Mucosa of stomach (tissue), 1 donor: ENCODE measurements at regions not wholly inside any gene's neighbourhood (a gene's known extent, or its start where the extent isn't known, plus 50 kb on each side); places are given as distances from the start of the nearest gene placed in this dataset.
"Not testable (repeated sequence)": the region's sequence is repeated elsewhere in the genome, so short reads cannot be mapped to it uniquely, and the experiment has no call there.

ENCODE experiments used
- H3K27me3 ChIP-seq: one replicate; pipeline ENCODE4 v1.7.0; 2013; ENCODE audit warnings: mild to moderate bottlenecking, low read length; ENCODE audit not compliant: control insufficient read depth, insufficient read depth
- H3K36me3 ChIP-seq: one replicate; pipeline ENCODE4 v1.7.0; 2013; ENCODE audit warnings: low read length; ENCODE audit not compliant: control insufficient read depth, insufficient read depth
- H3K4me1 ChIP-seq: one replicate; pipeline ENCODE4 v1.7.0; 2013; ENCODE audit warnings: mild to moderate bottlenecking, low read length; ENCODE audit not compliant: control insufficient read depth, insufficient read depth
- H3K4me3 ChIP-seq: one replicate; pipeline ENCODE4 v1.7.0; 2013; ENCODE audit warnings: low read length
- H3K9ac ChIP-seq: one replicate; pipeline ENCODE4 v1.7.0; 2013; ENCODE audit warnings: mild to moderate bottlenecking, low read length, moderate library complexity
- H3K9me3 ChIP-seq: one replicate; pipeline ENCODE4 v1.7.0; 2013; ENCODE audit warnings: mild to moderate bottlenecking, low read length, moderate library complexity; ENCODE audit not compliant: control insufficient read depth
- donor health status: Pancreatic carcinoma.

GRCh38 chr20:41697861-41698559 is 79.8 kb upstream of the CHD6 start:
- Histone ChIP-seq H3K4me1 (peaks cover 10% of the 10 kb centered on the region), H3K9ac (no peak overlapping the region), H3K9me3 (no peaks in the 10 kb centered on the region), H3K27me3 (no peaks in the 10 kb centered on the region), H3K36me3 (no peaks in the 10 kb centered on the region), H3K4me3 (no peak overlapping the region)

- Histone ChIP-seq H3K36me3 (no peaks in the 10 kb centered on the region), H3K4me3 (no peak overlapping the region), H3K9me3 (no peaks in the 10 kb centered on the region), H3K9ac (no peak overlapping the region), H3K4me1 (peaks cover 10% of the 10 kb centered on the region), H3K27me3 (no peaks in the 10 kb centered on the region)
Observed at GRCh38 chr20:41696428-41696827, 78.3 kb upstream of the CHD6 start.

GRCh38 chr20:41694796-41695195 is 76.6 kb upstream of the CHD6 start:
- H3K4me3 ChIP-seq: no peak overlapping the region
- H3K9me3 ChIP-seq: no peaks in the 10 kb centered on the region
- no peaks in the 10 kb centered on the region for H3K27me3 ChIP-seq
- H3K4me1 ChIP-seq: peaks cover 10% of the 10 kb centered on the region
- no peaks in the 10 kb centered on the region for H3K36me3 ChIP-seq
- H3K9ac ChIP-seq: peak overlapping the region; percentile 14

GRCh38 chr20:41693136-41693979 is 75.2 kb upstream of the CHD6 start:
- H3K27me3 ChIP-seq: no peaks in the 10 kb centered on the region
- H3K9ac ChIP-seq: peak overlapping the region; percentile 80
- peak overlapping the region; percentile 83 for H3K4me3 ChIP-seq
- H3K36me3 ChIP-seq: no peaks in the 10 kb centered on the region
- peaks cover 10% of the 10 kb centered on the region for H3K4me1 ChIP-seq
- no peaks in the 10 kb centered on the region for H3K9me3 ChIP-seq

GRCh38 chr20:41692479-41693135 is 74.4 kb upstream of the CHD6 start:
- Histone ChIP-seq H3K4me3 (peak overlapping the region; percentile 83), H3K36me3 (no peaks in the 10 kb centered on the region), H3K9ac (peak overlapping the region; percentile 80), H3K4me1 (peaks cover 10% of the 10 kb centered on the region), H3K9me3 (no peaks in the 10 kb centered on the region), H3K27me3 (no peaks in the 10 kb centered on the region)

- Histone ChIP-seq H3K27me3 (peaks cover 4% of the 10 kb centered on the region), H3K36me3 (no peaks in the 10 kb centered on the region), H3K4me1 (peaks cover 5% of the 10 kb centered on the region), H3K9ac (no peak overlapping the region), H3K9me3 (no peaks in the 10 kb centered on the region), H3K4me3 (no peak overlapping the region)
Observed at GRCh38 chr20:41691443-41691842, 73.3 kb upstream of the CHD6 start.

- Histone ChIP-seq H3K9ac (no peak overlapping the region), H3K4me1 (peaks cover 4% of the 10 kb centered on the region), H3K36me3 (no peaks in the 10 kb centered on the region), H3K4me3 (no peak overlapping the region), H3K27me3 (peaks cover 4% of the 10 kb centered on the region), H3K9me3 (no peaks in the 10 kb centered on the region)
Observed at GRCh38 chr20:41690702-41691101, 72.5 kb upstream of the CHD6 start.

GRCh38 chr20:41686961-41687360 is 68.8 kb upstream of the CHD6 start:
- Histone ChIP-seq H3K4me3 (no peak overlapping the region), H3K4me1 (no peaks in the 10 kb centered on the region), H3K36me3 (no peaks in the 10 kb centered on the region), H3K27me3 (peaks cover 4% of the 10 kb centered on the region), H3K9me3 (no peaks in the 10 kb centered on the region), H3K9ac (no peak overlapping the region)

- not testable (repeated sequence) for H3K9me3 ChIP-seq, H3K4me1 ChIP-seq, H3K9ac ChIP-seq, H3K27me3 ChIP-seq, H3K4me3 ChIP-seq, H3K36me3 ChIP-seq
Observed at GRCh38 chr20:41685145-41685544, 67.0 kb upstream of the CHD6 start.

- H3K27me3 ChIP-seq: no peaks in the 10 kb centered on the region
- no peaks in the 10 kb centered on the region for H3K4me1 ChIP-seq
- H3K9ac ChIP-seq: no peak overlapping the region
- no peaks in the 10 kb centered on the region for H3K9me3 ChIP-seq
- H3K4me3 ChIP-seq: no peak overlapping the region
- no peaks in the 10 kb centered on the region for H3K36me3 ChIP-seq
Observed at GRCh38 chr20:41678799-41679198, 60.6 kb upstream of the CHD6 start.

- Histone ChIP-seq H3K27me3 (no peaks in the 10 kb centered on the region), H3K9ac (no peak overlapping the region), H3K36me3 (no peaks in the 10 kb centered on the region), H3K4me3 (no peak overlapping the region), H3K9me3 (no peaks in the 10 kb centered on the region), H3K4me1 (no peaks in the 10 kb centered on the region)
Observed at GRCh38 chr20:41672282-41672681, 54.1 kb upstream of the CHD6 start.

GRCh38 chr20:41671143-41671542 is 53.0 kb upstream of the CHD6 start:
- H3K27me3 ChIP-seq: no peaks in the 10 kb centered on the region
- no peaks in the 10 kb centered on the region for H3K9me3 ChIP-seq
- no peaks in the 10 kb centered on the region for H3K4me1 ChIP-seq
- H3K4me3 ChIP-seq: no peak overlapping the region
- no peak overlapping the region for H3K9ac ChIP-seq
- H3K36me3 ChIP-seq: no peaks in the 10 kb centered on the region
